ENCODE measurements at regions not wholly inside any gene's neighbourhood (a gene's known extent, or its start where the extent isn't known, plus 50 kb on each side); places are given as distances from the start of the nearest gene placed in this dataset.

DNA sequence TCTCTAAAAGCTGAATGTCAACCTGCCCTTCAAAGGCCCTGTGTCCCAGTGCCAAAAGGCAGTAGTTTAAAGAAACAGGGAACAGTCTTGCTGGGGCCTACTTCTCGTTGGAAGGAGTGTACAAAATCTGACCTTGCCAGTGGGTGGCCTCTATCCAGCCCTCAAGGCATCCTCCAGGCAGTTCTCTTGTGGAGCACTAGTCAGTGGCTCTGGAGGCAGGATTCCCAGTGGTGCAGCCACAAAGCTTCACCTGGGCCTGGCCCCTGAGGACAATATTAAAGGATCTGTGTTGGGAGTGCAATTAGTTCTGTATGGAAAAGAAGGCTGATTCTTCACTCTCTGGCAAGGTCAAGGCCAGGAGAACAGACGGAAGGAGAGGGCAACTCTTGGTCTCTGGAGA is 237.8 kb upstream of the ADAMTS9 start:
- H3K36me3 ChIP-seq, result no peaks in the 10 kb centered on the region
- 42 to 69% (median 62%) methylated on average over 2 of the region's 2 CpGs for WGBS, 3 donors
- H3K4me1 ChIP-seq (ENCODE audit: insufficient read depth), result peaks cover 5% of the 10 kb centered on the region
- H3K27me3 ChIP-seq, result no peaks in the 10 kb centered on the region
- no peak for DNase-seq
- TF ChIP-seq EP300 (IDR thresholded peaks at IDR 0.05) (no peak), CTCF (IDR thresholded peaks at IDR 0.05) (no peak), POLR2A (IDR thresholded peaks at IDR 0.05) (no peak)
- intact Hi-C loops (cut with DNase I), result no loop called here
- no peak overlapping the region for H3K4me3 ChIP-seq
- no peaks in the 10 kb centered on the region for H3K9me3 ChIP-seq
- no peak overlapping the region for H3K27ac ChIP-seq

DNA sequence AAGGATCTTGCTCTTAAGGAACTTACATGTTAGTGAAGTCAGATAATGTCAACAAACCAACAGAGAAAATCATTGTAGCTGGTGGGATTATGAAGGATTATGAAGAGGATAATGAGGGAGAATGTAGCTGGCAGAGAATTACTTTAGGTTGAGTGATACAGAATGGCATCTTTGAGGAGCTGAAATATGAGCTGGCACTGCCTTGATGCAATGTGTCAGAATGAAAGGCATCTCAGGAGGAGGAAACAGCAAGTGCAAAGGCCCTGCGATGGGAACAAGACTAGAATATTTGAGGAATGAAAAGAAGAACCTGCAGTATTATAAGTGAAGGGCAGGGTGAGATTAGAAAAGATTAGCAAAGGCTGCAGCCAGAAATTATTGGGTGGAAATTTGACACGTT is 237.2 kb upstream of the ADAMTS9 start:
- Histone ChIP-seq H3K36me3 (no peaks in the 10 kb centered on the region), H3K9me3 (no peaks in the 10 kb centered on the region), H3K27me3 (no peaks in the 10 kb centered on the region), H3K4me3 (no peak overlapping the region), H3K4me1 (ENCODE audit: insufficient read depth) (peaks cover 5% of the 10 kb centered on the region), H3K27ac (no peak overlapping the region)
- DNase-seq, result no peak
- intact Hi-C loops (cut with DNase I), result no loop called here
- TF ChIP-seq EP300 (IDR thresholded peaks at IDR 0.05), result no peak
- no peak for TF ChIP-seq CTCF (IDR thresholded peaks at IDR 0.05)
- no peak for TF ChIP-seq POLR2A (IDR thresholded peaks at IDR 0.05)
- WGBS, 3 donors, result 88 to 91% (median 89%) methylated on average over 2 of the region's 2 CpGs

DNA sequence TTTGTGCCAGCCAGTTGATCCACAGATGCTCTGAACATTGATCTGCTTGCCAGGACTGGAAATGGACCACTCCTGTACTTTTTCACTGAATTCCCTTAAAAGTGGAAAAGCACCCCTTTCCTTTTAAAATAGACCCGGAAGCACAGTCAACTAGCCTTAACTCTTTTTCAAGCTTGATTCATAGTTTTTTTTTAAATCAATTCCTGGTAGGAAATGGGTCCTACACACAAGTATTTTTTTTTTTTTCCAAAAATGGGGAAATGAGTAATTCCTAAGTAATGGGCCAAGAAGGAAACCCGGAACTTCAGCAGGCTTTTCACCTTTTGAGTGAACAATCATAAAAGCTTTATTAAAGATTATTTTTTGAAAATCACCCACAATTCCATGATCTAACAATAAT is 234.4 kb upstream of the ADAMTS9 start:
- Histone ChIP-seq H3K36me3 (no peaks in the 10 kb centered on the region), H3K9me3 (no peaks in the 10 kb centered on the region), H3K4me1 (ENCODE audit: insufficient read depth) (peaks cover 4% of the 10 kb centered on the region), H3K4me3 (no peak overlapping the region), H3K27me3 (no peaks in the 10 kb centered on the region), H3K27ac (no peak overlapping the region)
- 75 to 83% (median 81%) methylated on average over 2 of the region's 2 CpGs for WGBS, 3 donors
- intact Hi-C loops (cut with DNase I), result no loop called here
- no peak for DNase-seq
- TF ChIP-seq POLR2A (IDR thresholded peaks at IDR 0.05), result no peak
- no peak for TF ChIP-seq EP300 (IDR thresholded peaks at IDR 0.05)
- TF ChIP-seq CTCF (IDR thresholded peaks at IDR 0.05), result no peak

DNA sequence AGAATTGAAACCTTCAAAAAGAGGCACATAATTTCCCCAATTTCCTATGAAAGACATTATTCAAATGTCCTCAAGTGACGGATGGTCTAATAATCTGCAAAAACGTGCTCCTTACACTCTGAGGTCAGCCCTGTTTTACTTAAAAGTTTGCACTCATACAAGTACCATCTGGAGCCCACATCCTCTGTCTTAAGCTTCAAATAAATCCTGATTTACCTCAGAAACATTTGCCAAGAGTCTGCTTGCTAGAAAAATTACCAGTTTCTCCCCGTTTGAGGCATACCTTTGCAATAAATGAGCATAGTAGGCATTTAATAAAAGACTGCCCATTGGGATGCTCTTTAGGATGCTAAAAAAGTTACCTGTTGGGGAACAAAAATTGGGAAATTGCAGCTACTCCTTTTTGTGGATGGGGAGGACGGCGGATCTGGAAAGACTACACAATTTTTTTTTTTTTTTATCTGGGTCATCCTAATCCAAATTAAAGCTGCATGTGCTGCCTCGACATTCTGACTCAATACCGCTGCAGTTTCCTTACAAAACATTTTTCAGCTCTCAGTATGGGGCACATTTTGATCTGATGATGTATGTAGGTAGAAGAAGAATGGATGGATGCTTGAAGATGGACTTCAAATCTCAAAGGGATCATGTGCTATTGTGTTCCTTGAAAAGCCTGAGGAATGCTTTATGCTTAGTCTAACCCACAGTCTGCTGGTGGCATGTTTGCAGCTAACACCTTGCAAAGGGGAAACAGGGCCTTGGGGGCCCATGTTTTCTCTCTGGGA is 233.7 kb upstream of the ADAMTS9 start:
- Histone ChIP-seq H3K27ac (no peak overlapping the region), H3K4me3 (no peak overlapping the region), H3K36me3 (no peaks in the 10 kb centered on the region), H3K4me1 (ENCODE audit: insufficient read depth) (peaks cover 9% of the 10 kb centered on the region), H3K9me3 (no peaks in the 10 kb centered on the region), H3K27me3 (no peaks in the 10 kb centered on the region)
- no peak for DNase-seq
- 69 to 84% (median 76%) methylated on average over 7 of the region's 7 CpGs for WGBS, 3 donors
- intact Hi-C loops (cut with DNase I), result no loop called here
- TF ChIP-seq CTCF (IDR thresholded peaks at IDR 0.05) (no peak), EP300 (IDR thresholded peaks at IDR 0.05) (no peak), POLR2A (IDR thresholded peaks at IDR 0.05) (no peak)

Data from ovary (tissue), 7 donors.